ENCODE measurements at regions not wholly inside any gene's neighbourhood (a gene's known extent, or its start where the extent isn't known, plus 50 kb on each side); places are given as distances from the start of the nearest gene placed in this dataset.
A peak's percentile ranks its signal among the peaks of the same experiment; 100 is the strongest.

DNA sequence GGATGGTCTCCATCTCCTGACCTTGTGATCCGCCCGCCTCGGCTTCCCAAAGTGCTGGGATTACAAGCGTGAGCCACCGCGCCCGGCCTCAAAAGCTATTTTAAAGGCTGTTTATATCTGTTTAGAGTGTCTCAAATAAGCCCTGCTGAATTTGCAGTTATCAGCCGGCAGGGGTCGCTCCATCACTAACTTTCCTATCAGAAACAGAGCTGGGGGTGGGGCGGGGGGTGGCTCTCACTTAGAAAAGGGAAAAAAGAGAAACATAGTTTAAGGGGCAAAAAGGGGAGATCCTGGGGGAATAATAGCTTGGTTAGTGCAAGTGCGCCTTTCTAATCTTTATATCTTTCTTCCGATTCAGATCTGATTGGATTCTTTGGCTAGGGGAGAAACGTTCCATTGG is 450.7 kb downstream of the UBE2NL start:
- TF ChIP-seq EGR1 (IDR thresholded peaks at IDR 0.05) (no peak), YY1 (IDR thresholded peaks at IDR 0.05; ENCODE audit: low read depth) (no peak), RAD21 (IDR thresholded peaks at IDR 0.05; ENCODE audit: low read depth) (peak; percentile 23; the same call in 1 of the 2 replicates), FOXM1 (IDR thresholded peaks at IDR 0.05; ENCODE audit: borderline replicate concordance, low read depth) (no peak), NFIC (IDR thresholded peaks at IDR 0.05) (no peak), ZBTB7A (IDR thresholded peaks at IDR 0.05; ENCODE audit: low read depth) (no peak), TAF1 (IDR thresholded peaks at IDR 0.05; ENCODE audit: low read depth) (no peak)

DNA sequence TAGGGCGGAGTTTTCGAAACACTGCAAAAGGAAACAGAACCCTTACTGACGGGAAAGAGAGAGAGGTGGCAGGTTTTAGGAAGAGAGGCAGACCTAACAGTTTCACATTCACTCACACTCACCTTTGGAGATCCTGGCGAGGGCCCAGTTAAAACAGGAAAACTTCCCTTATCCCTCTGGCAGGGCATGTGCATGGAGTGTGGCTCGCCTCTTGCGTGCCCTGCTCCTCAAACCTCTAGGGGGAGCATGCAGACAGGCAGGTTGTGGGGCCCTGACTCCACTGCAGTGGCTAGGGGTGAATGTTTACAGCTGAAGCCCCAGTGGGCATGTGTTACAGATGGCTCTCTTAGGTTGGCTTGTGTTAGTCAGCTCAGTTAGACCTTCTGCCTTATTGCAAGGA is 451.5 kb downstream of the UBE2NL start:
- TF ChIP-seq RAD21 (IDR thresholded peaks at IDR 0.05; ENCODE audit: low read depth) (no peak), YY1 (IDR thresholded peaks at IDR 0.05; ENCODE audit: low read depth) (no peak), EP300 (IDR thresholded peaks at IDR 0.05; ENCODE audit: borderline replicate concordance) (no peak), FOXM1 (IDR thresholded peaks at IDR 0.05; ENCODE audit: borderline replicate concordance, low read depth) (no peak), EGR1 (IDR thresholded peaks at IDR 0.05) (no peak), TEAD4 (IDR thresholded peaks at IDR 0.05) (no peak), TCF12 (IDR thresholded peaks at IDR 0.05; ENCODE audit: low read depth) (no peak), ZBTB7A (IDR thresholded peaks at IDR 0.05; ENCODE audit: low read depth) (no peak)
- TF ChIP-seq, protein P1, sequence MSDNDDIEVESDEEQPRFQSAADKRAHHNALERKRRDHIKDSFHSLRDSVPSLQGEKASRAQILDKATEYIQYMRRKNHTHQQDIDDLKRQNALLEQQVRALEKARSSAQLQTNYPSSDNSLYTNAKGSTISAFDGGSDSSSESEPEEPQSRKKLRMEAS (IDR thresholded peaks at IDR 0.05) = no peak

DNA sequence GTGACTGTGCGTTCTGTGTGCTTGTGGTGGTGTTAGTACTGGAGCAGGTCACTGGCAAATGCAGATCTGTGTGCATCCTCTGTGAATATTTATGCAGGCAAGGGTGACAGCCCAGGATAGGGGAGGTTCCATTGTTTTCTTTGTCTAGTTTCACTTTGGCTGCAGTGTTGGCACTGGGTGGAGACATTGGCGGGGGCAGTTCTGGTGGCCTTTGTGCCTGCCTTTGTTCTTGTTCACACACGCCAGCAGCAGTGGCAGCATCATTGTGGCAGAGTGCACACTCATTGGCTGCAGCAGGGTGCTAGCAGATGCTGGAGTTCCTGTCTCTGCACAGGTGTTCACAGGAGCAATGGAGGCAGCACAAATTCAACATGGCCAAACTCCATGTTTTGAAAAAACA is 495.3 kb downstream of the UBE2NL start:
- TF ChIP-seq CEBPB (IDR thresholded peaks at IDR 0.05) (no peak), FOXM1 (IDR thresholded peaks at IDR 0.05; ENCODE audit: borderline replicate concordance, low read depth) (no peak), EP300 (IDR thresholded peaks at IDR 0.05; ENCODE audit: borderline replicate concordance) (no peak), TAF1 (IDR thresholded peaks at IDR 0.05; ENCODE audit: low read depth) (no peak), TEAD4 (IDR thresholded peaks at IDR 0.05) (no peak), EGR1 (IDR thresholded peaks at IDR 0.05) (no peak), CREB1 (IDR thresholded peaks at IDR 0.05; ENCODE audit: low read depth) (no peak), ZBTB7A (IDR thresholded peaks at IDR 0.05; ENCODE audit: low read depth) (no peak), YY1 (IDR thresholded peaks at IDR 0.05; ENCODE audit: low read depth) (no peak), NFIC (IDR thresholded peaks at IDR 0.05) (no peak), USF1 (IDR thresholded peaks at IDR 0.05) (no peak), TCF12 (IDR thresholded peaks at IDR 0.05; ENCODE audit: low read depth) (no peak), RAD21 (IDR thresholded peaks at IDR 0.05; ENCODE audit: low read depth) (no peak), REST (IDR thresholded peaks at IDR 0.05; ENCODE audit: low read depth) (no peak)
- TF ChIP-seq, protein P1 (IDR thresholded peaks at IDR 0.05) = no peak

GRCh38 chrX:144388738-144389137 is 504.9 kb downstream of the UBE2NL start:
- TF ChIP-seq TCF12 (IDR thresholded peaks at IDR 0.05; ENCODE audit: low read depth) (no peak), EP300 (IDR thresholded peaks at IDR 0.05; ENCODE audit: borderline replicate concordance) (no peak)

Data from Ishikawa (cell line).